ENCODE measurements at regions not wholly inside any gene's neighbourhood (a gene's known extent, or its start where the extent isn't known, plus 50 kb on each side); places are given as distances from the start of the nearest gene placed in this dataset.

- peaks cover 0 to 9% (median 7%) of the 10 kb centered on the region in 3 donors for H3K4me1 ChIP-seq (ENCODE audit: control insufficient read depth in 2 of 3, insufficient read depth in 2 of 3, low read depth in 1 of 3, low read length in 3 of 3)
- peak overlapping the region in 1 of 2 donors; percentile 51 for H3K27ac ChIP-seq (ENCODE audit: low read depth in 2 of 2, low read length in 2 of 2)
- no peaks in the 10 kb centered on the region for H3K9me3 ChIP-seq (ENCODE audit: control insufficient read depth in 2 of 3, insufficient read depth in 1 of 3, low read length in 3 of 3)
- no peak for TF ChIP-seq CTCF (IDR thresholded peaks at IDR 0.05; ENCODE audit: borderline replicate concordance, extremely low read depth, insufficient read depth)
- H3K36me3 ChIP-seq (ENCODE audit: control insufficient read depth in 2 of 3, insufficient read depth in 3 of 3, low read length in 3 of 3): no peaks in the 10 kb centered on the region
- no peaks in the 10 kb centered on the region for H3K27me3 ChIP-seq (ENCODE audit: control insufficient read depth, insufficient read depth, low read length)
- H3K4me3 ChIP-seq (ENCODE audit: low read length in 3 of 3): no peak overlapping the region
- no peak overlapping the region for H3K9ac ChIP-seq (ENCODE audit: low read length in 3 of 3)
- DNase-seq: no peak
- FAIRE-seq: no peak
- intact Hi-C loops (cut with DNase I): no loop called here
Observed at GRCh38 chr3:56998076-56998529, 62.4 kb upstream of the SPATA12 start.

GRCh38 chr3:56997675-56998074, 62.8 kb upstream of the SPATA12 start:
- Histone ChIP-seq H3K4me1 (ENCODE audit: control insufficient read depth in 2 of 3, insufficient read depth in 2 of 3, low read depth in 1 of 3, low read length in 3 of 3) (peaks cover 0 to 9% (median 7%) of the 10 kb centered on the region in 3 donors), H3K9ac (ENCODE audit: low read length in 3 of 3) (no peak overlapping the region), H3K4me3 (ENCODE audit: low read length in 3 of 3) (no peak overlapping the region), H3K27me3 (ENCODE audit: control insufficient read depth, insufficient read depth, low read length) (no peaks in the 10 kb centered on the region), H3K27ac (ENCODE audit: low read depth in 2 of 2, low read length in 2 of 2) (peak overlapping the region in 1 of 2 donors; percentile 32), H3K36me3 (ENCODE audit: control insufficient read depth in 2 of 3, insufficient read depth in 3 of 3, low read length in 3 of 3) (no peaks in the 10 kb centered on the region), H3K9me3 (ENCODE audit: control insufficient read depth in 2 of 3, insufficient read depth in 1 of 3, low read length in 3 of 3) (no peaks in the 10 kb centered on the region)
- no peak for FAIRE-seq
- no peak for DNase-seq
- TF ChIP-seq CTCF (IDR thresholded peaks at IDR 0.05; ENCODE audit: borderline replicate concordance, extremely low read depth, insufficient read depth): no peak
- intact Hi-C loops (cut with DNase I): no loop called here

- DNase-seq: no peak
Observed at GRCh38 chr3:56997041-56997440, 63.4 kb upstream of the SPATA12 start.

More at GRCh38 chr3:56997041-56997440, 63.4 kb upstream of the SPATA12 start:
- no peak overlapping the region for H3K9ac ChIP-seq (ENCODE audit: low read length in 3 of 3)
- H3K4me1 ChIP-seq (ENCODE audit: control insufficient read depth in 2 of 3, insufficient read depth in 2 of 3, low read depth in 1 of 3, low read length in 3 of 3): peaks cover 0 to 9% (median 7%) of the 10 kb centered on the region in 3 donors
- no peak for TF ChIP-seq CTCF (IDR thresholded peaks at IDR 0.05; ENCODE audit: borderline replicate concordance, extremely low read depth, insufficient read depth)
- intact Hi-C loops (cut with DNase I): no loop called here
- H3K4me3 ChIP-seq (ENCODE audit: low read length in 3 of 3): no peak overlapping the region
- no peak for FAIRE-seq
- no peaks in the 10 kb centered on the region for H3K9me3 ChIP-seq (ENCODE audit: control insufficient read depth in 2 of 3, insufficient read depth in 1 of 3, low read length in 3 of 3)
- peak overlapping the region in 1 of 2 donors; percentile 8 for H3K27ac ChIP-seq (ENCODE audit: low read depth in 2 of 2, low read length in 2 of 2)
- H3K27me3 ChIP-seq (ENCODE audit: control insufficient read depth, insufficient read depth, low read length): no peaks in the 10 kb centered on the region
- H3K36me3 ChIP-seq (ENCODE audit: control insufficient read depth in 2 of 3, insufficient read depth in 3 of 3, low read length in 3 of 3): no peaks in the 10 kb centered on the region

All from kidney (tissue), 13 donors.